AG10803 (cell line): ENCODE measurements at regions not wholly inside any gene's neighbourhood (a gene's known extent, or its start where the extent isn't known, plus 50 kb on each side); places are given as distances from the start of the nearest gene placed in this dataset.
A peak's percentile ranks its signal among the peaks of the same experiment; 100 is the strongest.

Experiments used
- DNase-seq: peaks from one replicate; pipeline ENCODE4 v3.0.0; 2010; ENCODE audit warnings: low read depth
- H3K4me3 ChIP-seq: 2 replicates; pipeline ENCODE4 v1.5.1; 2011; ENCODE audit warnings: mild to moderate bottlenecking, low read length, control low read depth
- CTCF ChIP-seq: conservative IDR thresholded peaks from 2 replicates; pipeline ENCODE4 v1.5.1; 2011; ENCODE audit warnings: mild to moderate bottlenecking, low read length, control low read depth, inconsistent platforms

GRCh38 chr5:135233477-135233876 lies 165.6 kb downstream of the MACROH2A1 start:
- DNase-seq: no peak
- no peak for TF ChIP-seq CTCF

GRCh38 chr5:135232958-135233357 lies 166.1 kb downstream of the MACROH2A1 start:
- no peak for TF ChIP-seq CTCF
- no peak for DNase-seq
- no peak overlapping the region for H3K4me3 ChIP-seq

More at GRCh38 chr5:135233477-135233876, 165.6 kb downstream of the MACROH2A1 start:
- no peak overlapping the region for H3K4me3 ChIP-seq

- H3K4me3 ChIP-seq: no peak overlapping the region
- no peak for DNase-seq
- no peak for TF ChIP-seq CTCF
Observed at GRCh38 chr5:135231289-135231688, 167.7 kb downstream of the MACROH2A1 start.

GRCh38 chr5:135230251-135230925 lies 168.6 kb downstream of the MACROH2A1 start:
- H3K4me3 ChIP-seq: no peak overlapping the region
- no peak for TF ChIP-seq CTCF
- peak; percentile 82 for DNase-seq

GRCh38 chr5:135229679-135230132 lies 169.3 kb downstream of the MACROH2A1 start:
- no peak for DNase-seq
- no peak for TF ChIP-seq CTCF
- no peak overlapping the region for H3K4me3 ChIP-seq

- TF ChIP-seq CTCF: no peak
- H3K4me3 ChIP-seq: no peak overlapping the region
- no peak for DNase-seq
Observed at GRCh38 chr5:135229122-135229521, 169.9 kb downstream of the MACROH2A1 start.

- H3K4me3 ChIP-seq: no peak overlapping the region
- no peak for TF ChIP-seq CTCF
- DNase-seq: no peak
Observed at GRCh38 chr5:135228222-135228621, 170.8 kb downstream of the MACROH2A1 start.
